HepG2 (cell line): ENCODE measurements at regions not wholly inside any gene's neighbourhood (a gene's known extent, or its start where the extent isn't known, plus 50 kb on each side); places are given as distances from the start of the nearest gene placed in this dataset.

Experiments
- MEIS2 ChIP-seq: sonication (generic); formaldehyde crosslinking; IDR thresholded peaks from 2 replicates; pipeline ENCODE4 v1.9.0; 2021; ENCODE audit warnings: mild to moderate bottlenecking, missing genetic modification reagents
- NR1H2 ChIP-seq: sonication (generic); formaldehyde crosslinking; IDR thresholded peaks from 2 replicates; pipeline ENCODE4 v1.8.1; 2022; ENCODE audit warnings: low read depth, missing genetic modification reagents, borderline replicate concordance
- RBM39 ChIP-seq: fragments of 200-400 bp; formaldehyde crosslinking; IDR thresholded peaks from one replicate; pipeline ENCODE4 v1.6.1; 2018; ENCODE audit warnings: antibody characterized with exemption, mild to moderate bottlenecking, low read depth, low read length; ENCODE audit not compliant: poor library complexity, severe bottlenecking
- ZC3H4 ChIP-seq: sonication (generic); formaldehyde crosslinking; IDR thresholded peaks from 2 replicates; pipeline ENCODE4 v1.4.0; 2020; ENCODE audit warnings: missing genetic modification reagents, borderline replicate concordance
- ZNF552 ChIP-seq: sonication (generic); formaldehyde crosslinking; IDR thresholded peaks from 2 replicates; pipeline ENCODE4 v1.9.0; 2022; ENCODE audit warnings: missing genetic modification reagents, mild to moderate bottlenecking, borderline replicate concordance
- ZNF883 ChIP-seq: sonication (generic); formaldehyde crosslinking; IDR thresholded peaks from 2 replicates; pipeline ENCODE4 v1.5.1; 2020; ENCODE audit warnings: mild to moderate bottlenecking, missing genetic modification reagents; ENCODE audit errors: not compliant biosample characterization
- TF ChIP-seq, protein P1 (sequence below): sonication (generic); formaldehyde crosslinking; IDR thresholded peaks from 2 replicates; pipeline ENCODE4 v1.8.1; 2022; ENCODE audit warnings: mild to moderate bottlenecking, missing genetic modification reagents
- TF ChIP-seq, protein P2 (sequence below): sonication (generic); formaldehyde crosslinking; IDR thresholded peaks from 2 replicates; pipeline ENCODE4 v1.4.0; 2020; ENCODE audit warnings: missing genetic modification reagents
- TF ChIP-seq, protein P3 (sequence below): sonication (generic); formaldehyde crosslinking; IDR thresholded peaks from 2 replicates; pipeline ENCODE4; 2020; ENCODE audit warnings: missing genetic modification reagents, mild to moderate bottlenecking, borderline replicate concordance
- TF ChIP-seq, protein P4 (sequence below): sonication (generic); formaldehyde crosslinking; IDR thresholded peaks from 2 replicates; pipeline ENCODE4 v1.4.0; 2020; ENCODE audit warnings: mild to moderate bottlenecking, missing genetic modification reagents
- TF ChIP-seq, protein P5 (sequence below): sonication (generic); formaldehyde crosslinking; IDR thresholded peaks from 2 replicates; pipeline ENCODE4 v1.4.0; 2020; ENCODE audit warnings: missing genetic modification reagents, mild to moderate bottlenecking, borderline replicate concordance

DNA sequence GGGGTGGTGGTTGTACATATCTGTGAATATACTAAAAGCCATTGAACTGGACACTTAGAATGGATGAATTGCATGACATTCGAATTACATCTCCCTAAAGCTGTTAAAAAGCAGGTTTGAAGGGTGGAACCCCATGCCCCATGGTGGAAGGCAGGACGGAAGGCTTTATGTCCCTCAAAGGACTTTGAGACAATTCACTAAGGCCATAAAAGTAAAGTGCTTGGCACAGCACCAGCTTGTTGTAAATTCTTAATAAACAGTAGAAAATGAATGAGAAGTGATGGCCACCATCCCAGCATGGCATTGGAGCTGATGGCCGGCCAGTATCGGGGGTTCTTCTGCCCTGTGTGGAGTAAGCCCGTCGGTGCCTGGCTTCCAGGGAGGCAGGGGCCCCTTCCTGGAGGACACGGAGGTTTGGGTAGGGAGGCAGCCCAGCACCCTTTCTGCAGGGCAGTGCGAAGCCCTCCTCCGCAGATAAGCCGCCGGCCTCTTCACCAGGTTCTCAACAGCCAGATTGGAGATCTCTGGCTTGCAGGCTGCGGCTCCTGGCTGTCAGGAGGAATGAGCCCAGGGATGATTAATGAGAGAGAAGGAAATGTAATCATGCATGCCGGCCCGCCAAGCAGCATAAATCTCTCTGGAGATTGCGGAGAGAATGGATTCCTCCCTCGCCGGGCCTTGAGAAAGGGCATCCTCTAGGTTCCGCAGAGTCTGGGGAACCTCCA lies 346.9 kb downstream of the FOXL1 start (continued):
- TF ChIP-seq, protein P1, sequence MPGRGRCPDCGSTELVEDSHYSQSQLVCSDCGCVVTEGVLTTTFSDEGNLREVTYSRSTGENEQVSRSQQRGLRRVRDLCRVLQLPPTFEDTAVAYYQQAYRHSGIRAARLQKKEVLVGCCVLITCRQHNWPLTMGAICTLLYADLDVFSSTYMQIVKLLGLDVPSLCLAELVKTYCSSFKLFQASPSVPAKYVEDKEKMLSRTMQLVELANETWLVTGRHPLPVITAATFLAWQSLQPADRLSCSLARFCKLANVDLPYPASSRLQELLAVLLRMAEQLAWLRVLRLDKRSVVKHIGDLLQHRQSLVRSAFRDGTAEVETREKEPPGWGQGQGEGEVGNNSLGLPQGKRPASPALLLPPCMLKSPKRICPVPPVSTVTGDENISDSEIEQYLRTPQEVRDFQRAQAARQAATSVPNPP (CRISPR knock-in tag) = no peak
- no peak for TF ChIP-seq ZNF883 (CRISPR knock-in tag)
- no peak for TF ChIP-seq NR1H2 (CRISPR knock-in tag)
- TF ChIP-seq, protein P2, sequence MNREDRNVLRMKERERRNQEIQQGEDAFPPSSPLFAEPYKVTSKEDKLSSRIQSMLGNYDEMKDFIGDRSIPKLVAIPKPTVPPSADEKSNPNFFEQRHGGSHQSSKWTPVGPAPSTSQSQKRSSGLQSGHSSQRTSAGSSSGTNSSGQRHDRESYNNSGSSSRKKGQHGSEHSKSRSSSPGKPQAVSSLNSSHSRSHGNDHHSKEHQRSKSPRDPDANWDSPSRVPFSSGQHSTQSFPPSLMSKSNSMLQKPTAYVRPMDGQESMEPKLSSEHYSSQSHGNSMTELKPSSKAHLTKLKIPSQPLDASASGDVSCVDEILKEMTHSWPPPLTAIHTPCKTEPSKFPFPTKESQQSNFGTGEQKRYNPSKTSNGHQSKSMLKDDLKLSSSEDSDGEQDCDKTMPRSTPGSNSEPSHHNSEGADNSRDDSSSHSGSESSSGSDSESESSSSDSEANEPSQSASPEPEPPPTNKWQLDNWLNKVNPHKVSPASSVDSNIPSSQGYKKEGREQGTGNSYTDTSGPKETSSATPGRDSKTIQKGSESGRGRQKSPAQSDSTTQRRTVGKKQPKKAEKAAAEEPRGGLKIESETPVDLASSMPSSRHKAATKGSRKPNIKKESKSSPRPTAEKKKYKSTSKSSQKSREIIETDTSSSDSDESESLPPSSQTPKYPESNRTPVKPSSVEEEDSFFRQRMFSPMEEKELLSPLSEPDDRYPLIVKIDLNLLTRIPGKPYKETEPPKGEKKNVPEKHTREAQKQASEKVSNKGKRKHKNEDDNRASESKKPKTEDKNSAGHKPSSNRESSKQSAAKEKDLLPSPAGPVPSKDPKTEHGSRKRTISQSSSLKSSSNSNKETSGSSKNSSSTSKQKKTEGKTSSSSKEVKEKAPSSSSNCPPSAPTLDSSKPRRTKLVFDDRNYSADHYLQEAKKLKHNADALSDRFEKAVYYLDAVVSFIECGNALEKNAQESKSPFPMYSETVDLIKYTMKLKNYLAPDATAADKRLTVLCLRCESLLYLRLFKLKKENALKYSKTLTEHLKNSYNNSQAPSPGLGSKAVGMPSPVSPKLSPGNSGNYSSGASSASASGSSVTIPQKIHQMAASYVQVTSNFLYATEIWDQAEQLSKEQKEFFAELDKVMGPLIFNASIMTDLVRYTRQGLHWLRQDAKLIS (CRISPR knock-in tag) = no peak
- TF ChIP-seq, protein P3, sequence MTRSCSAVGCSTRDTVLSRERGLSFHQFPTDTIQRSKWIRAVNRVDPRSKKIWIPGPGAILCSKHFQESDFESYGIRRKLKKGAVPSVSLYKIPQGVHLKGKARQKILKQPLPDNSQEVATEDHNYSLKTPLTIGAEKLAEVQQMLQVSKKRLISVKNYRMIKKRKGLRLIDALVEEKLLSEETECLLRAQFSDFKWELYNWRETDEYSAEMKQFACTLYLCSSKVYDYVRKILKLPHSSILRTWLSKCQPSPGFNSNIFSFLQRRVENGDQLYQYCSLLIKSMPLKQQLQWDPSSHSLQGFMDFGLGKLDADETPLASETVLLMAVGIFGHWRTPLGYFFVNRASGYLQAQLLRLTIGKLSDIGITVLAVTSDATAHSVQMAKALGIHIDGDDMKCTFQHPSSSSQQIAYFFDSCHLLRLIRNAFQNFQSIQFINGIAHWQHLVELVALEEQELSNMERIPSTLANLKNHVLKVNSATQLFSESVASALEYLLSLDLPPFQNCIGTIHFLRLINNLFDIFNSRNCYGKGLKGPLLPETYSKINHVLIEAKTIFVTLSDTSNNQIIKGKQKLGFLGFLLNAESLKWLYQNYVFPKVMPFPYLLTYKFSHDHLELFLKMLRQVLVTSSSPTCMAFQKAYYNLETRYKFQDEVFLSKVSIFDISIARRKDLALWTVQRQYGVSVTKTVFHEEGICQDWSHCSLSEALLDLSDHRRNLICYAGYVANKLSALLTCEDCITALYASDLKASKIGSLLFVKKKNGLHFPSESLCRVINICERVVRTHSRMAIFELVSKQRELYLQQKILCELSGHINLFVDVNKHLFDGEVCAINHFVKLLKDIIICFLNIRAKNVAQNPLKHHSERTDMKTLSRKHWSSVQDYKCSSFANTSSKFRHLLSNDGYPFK = no peak
- TF ChIP-seq, protein P4, sequence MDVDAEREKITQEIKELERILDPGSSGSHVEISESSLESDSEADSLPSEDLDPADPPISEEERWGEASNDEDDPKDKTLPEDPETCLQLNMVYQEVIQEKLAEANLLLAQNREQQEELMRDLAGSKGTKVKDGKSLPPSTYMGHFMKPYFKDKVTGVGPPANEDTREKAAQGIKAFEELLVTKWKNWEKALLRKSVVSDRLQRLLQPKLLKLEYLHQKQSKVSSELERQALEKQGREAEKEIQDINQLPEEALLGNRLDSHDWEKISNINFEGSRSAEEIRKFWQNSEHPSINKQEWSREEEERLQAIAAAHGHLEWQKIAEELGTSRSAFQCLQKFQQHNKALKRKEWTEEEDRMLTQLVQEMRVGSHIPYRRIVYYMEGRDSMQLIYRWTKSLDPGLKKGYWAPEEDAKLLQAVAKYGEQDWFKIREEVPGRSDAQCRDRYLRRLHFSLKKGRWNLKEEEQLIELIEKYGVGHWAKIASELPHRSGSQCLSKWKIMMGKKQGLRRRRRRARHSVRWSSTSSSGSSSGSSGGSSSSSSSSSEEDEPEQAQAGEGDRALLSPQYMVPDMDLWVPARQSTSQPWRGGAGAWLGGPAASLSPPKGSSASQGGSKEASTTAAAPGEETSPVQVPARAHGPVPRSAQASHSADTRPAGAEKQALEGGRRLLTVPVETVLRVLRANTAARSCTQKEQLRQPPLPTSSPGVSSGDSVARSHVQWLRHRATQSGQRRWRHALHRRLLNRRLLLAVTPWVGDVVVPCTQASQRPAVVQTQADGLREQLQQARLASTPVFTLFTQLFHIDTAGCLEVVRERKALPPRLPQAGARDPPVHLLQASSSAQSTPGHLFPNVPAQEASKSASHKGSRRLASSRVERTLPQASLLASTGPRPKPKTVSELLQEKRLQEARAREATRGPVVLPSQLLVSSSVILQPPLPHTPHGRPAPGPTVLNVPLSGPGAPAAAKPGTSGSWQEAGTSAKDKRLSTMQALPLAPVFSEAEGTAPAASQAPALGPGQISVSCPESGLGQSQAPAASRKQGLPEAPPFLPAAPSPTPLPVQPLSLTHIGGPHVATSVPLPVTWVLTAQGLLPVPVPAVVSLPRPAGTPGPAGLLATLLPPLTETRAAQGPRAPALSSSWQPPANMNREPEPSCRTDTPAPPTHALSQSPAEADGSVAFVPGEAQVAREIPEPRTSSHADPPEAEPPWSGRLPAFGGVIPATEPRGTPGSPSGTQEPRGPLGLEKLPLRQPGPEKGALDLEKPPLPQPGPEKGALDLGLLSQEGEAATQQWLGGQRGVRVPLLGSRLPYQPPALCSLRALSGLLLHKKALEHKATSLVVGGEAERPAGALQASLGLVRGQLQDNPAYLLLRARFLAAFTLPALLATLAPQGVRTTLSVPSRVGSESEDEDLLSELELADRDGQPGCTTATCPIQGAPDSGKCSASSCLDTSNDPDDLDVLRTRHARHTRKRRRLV (CRISPR knock-in tag) = no peak
- no peak for TF ChIP-seq ZC3H4 (CRISPR knock-in tag)
- TF ChIP-seq, protein P5, sequence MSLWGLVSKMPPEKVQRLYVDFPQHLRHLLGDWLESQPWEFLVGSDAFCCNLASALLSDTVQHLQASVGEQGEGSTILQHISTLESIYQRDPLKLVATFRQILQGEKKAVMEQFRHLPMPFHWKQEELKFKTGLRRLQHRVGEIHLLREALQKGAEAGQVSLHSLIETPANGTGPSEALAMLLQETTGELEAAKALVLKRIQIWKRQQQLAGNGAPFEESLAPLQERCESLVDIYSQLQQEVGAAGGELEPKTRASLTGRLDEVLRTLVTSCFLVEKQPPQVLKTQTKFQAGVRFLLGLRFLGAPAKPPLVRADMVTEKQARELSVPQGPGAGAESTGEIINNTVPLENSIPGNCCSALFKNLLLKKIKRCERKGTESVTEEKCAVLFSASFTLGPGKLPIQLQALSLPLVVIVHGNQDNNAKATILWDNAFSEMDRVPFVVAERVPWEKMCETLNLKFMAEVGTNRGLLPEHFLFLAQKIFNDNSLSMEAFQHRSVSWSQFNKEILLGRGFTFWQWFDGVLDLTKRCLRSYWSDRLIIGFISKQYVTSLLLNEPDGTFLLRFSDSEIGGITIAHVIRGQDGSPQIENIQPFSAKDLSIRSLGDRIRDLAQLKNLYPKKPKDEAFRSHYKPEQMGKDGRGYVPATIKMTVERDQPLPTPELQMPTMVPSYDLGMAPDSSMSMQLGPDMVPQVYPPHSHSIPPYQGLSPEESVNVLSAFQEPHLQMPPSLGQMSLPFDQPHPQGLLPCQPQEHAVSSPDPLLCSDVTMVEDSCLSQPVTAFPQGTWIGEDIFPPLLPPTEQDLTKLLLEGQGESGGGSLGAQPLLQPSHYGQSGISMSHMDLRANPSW (CRISPR knock-in tag) = no peak
- no peak for TF ChIP-seq ZNF552
- no peak for TF ChIP-seq MEIS2 (CRISPR knock-in tag)
- TF ChIP-seq RBM39 = no peak
